Hepatocyte (in vitro differentiated cells): ENCODE measurements at regions not wholly inside any gene's neighbourhood (a gene's known extent, or its start where the extent isn't known, plus 50 kb on each side); places are given as distances from the start of the nearest gene placed in this dataset.

Experiments used
- DNase-seq: peaks from one replicate; pipeline ENCODE4 v3.0.0-alpha.2; 2016; ENCODE audit warnings: low spot score
- H2AFZ ChIP-seq: fragments of 200-600 bp; sonication (generic); 2 replicates; pipeline ENCODE4 v1.6.0; 2016; ENCODE audit warnings: antibody characterized with exemption, mild to moderate bottlenecking
- H3K27ac ChIP-seq: fragments of 200-600 bp; sonication (generic); 2 replicates; pipeline ENCODE4 v1.5.1; 2016; ENCODE audit warnings: mild to moderate bottlenecking
- H3K27me3 ChIP-seq: fragments of 200-600 bp; sonication (generic); 2 replicates; pipeline ENCODE4 v1.6.1; 2016
- H3K36me3 ChIP-seq: fragments of 200-600 bp; sonication (generic); replicated peaks from 2 replicates; pipeline ENCODE4 v1.5.1; 2016; ENCODE audit warnings: low read depth; ENCODE audit not compliant: insufficient read depth
- H3K4me1 ChIP-seq: fragments of 200-600 bp; sonication (generic); 2 replicates; pipeline ENCODE4 v1.5.1; 2016; ENCODE audit warnings: mild to moderate bottlenecking, moderate library complexity; ENCODE audit not compliant: insufficient read depth
- H3K4me2 ChIP-seq: fragments of 200-600 bp; sonication (generic); 2 replicates; pipeline ENCODE4 v1.6.0; 2016
- H3K4me3 ChIP-seq: fragments of 200-600 bp; sonication (generic); 2 replicates; pipeline ENCODE4 v1.5.1; 2016; ENCODE audit warnings: mild to moderate bottlenecking
- H3K79me2 ChIP-seq: fragments of 200-600 bp; sonication (generic); 2 replicates; pipeline ENCODE4 v1.6.0; 2017; ENCODE audit warnings: mild to moderate bottlenecking
- H3K9me2 ChIP-seq: fragments of 200-600 bp; sonication (generic); replicated peaks from 2 replicates; pipeline ENCODE4 v1.6.0; 2017; ENCODE audit warnings: mild to moderate bottlenecking; ENCODE audit not compliant: insufficient read depth
- H3K9me3 ChIP-seq: fragments of 200-600 bp; sonication (generic); 2 replicates; pipeline ENCODE4 v1.5.1; 2016; ENCODE audit warnings: low read depth, mild to moderate bottlenecking
- H4K20me1 ChIP-seq: fragments of 200-600 bp; sonication (generic); 2 replicates; pipeline ENCODE4 v1.6.0; 2016; ENCODE audit warnings: mild to moderate bottlenecking; ENCODE audit not compliant: insufficient read depth, poor library complexity, severe bottlenecking
- EZH2 ChIP-seq: fragments of 200-600 bp; sonication (generic); IDR thresholded peaks from 2 replicates; pipeline ENCODE4 v1.6.1; 2016; ENCODE audit warnings: antibody characterized with exemption, mild to moderate bottlenecking, borderline replicate concordance
- EZH2phosphoT487 ChIP-seq: fragments of 200-600 bp; sonication (generic); IDR thresholded peaks from one replicate; pipeline ENCODE4 v1.6.1; 2018; ENCODE audit warnings: antibody characterized with exemption, mild to moderate bottlenecking, low read depth, moderate library complexity; ENCODE audit not compliant: unreplicated experiment, severe bottlenecking
- WGBS: methylation state at CpG from one replicate; pipeline ENCODE4 v1.1.6; 2016; ENCODE audit warnings: low lambda C conversion rate; ENCODE audit errors: missing lambda C conversion rate; 5-methylcytosine and 5-hydroxymethylcytosine counted together
- TF ChIP-seq, protein P1 (sequence below): fragments of 200-600 bp; sonication (generic); IDR thresholded peaks from 2 replicates; pipeline ENCODE4 v1.5.1; 2016; ENCODE audit warnings: antibody characterized with exemption, mild to moderate bottlenecking; ENCODE audit not compliant: poor library complexity

DNA sequence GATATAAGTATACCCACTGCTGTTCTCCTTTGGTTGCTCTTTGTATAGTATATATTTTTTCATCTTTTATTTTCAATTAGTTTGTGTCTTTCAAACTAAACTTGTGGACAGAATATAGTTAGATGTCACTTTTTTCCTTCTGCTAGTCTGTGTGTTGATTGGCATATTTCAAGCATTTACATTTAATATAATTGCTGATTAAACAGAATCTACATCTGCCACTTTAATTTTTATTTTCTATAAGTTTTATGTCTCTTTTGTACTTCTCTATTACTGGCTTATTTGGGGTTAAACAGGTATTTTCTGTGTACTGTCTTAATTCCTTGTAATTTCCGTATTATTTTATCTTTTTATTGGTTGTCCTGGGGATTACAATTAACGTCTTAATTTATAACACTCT lies 74.4 kb upstream of the CHODL start:
- 97% methylated on average over 2 of the region's 2 CpGs for WGBS

DNA sequence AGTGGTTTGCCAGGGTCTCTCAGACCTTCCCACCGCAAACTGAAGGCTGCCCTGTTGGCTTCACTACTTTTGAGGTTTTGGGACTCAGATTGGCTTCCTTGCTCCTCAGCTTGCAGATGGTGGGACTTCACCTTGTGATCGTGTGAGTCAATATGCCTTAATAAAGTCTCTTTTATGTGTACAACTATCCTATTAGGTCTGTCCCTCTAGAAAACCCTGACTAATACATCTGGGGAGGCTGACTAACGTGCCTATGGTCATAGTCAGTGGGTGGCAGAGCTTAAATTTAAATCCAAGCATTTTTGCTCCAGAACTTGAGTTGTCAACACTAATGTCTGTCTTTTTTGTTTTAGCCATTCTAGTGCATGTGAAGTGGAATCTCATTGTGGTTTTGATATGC lies 76.5 kb upstream of the CHODL start:
- Histone ChIP-seq H3K27me3 (no peaks in the 10 kb centered on the region), H3K9me2 (no peaks in the 10 kb centered on the region), H3K4me3 (no peak overlapping the region), H3K27ac (no peak overlapping the region), H2AFZ (no peak overlapping the region), H3K36me3 (no peaks in the 10 kb centered on the region), H3K4me2 (no peak overlapping the region), H3K4me1 (no peaks in the 10 kb centered on the region), H3K79me2 (no peaks in the 10 kb centered on the region), H4K20me1 (no peaks in the 10 kb centered on the region), H3K9me3 (no peaks in the 10 kb centered on the region)
- DNase-seq, result no peak
- WGBS, result 82% methylated on average over 3 of the region's 3 CpGs
- TF ChIP-seq, protein P1, sequence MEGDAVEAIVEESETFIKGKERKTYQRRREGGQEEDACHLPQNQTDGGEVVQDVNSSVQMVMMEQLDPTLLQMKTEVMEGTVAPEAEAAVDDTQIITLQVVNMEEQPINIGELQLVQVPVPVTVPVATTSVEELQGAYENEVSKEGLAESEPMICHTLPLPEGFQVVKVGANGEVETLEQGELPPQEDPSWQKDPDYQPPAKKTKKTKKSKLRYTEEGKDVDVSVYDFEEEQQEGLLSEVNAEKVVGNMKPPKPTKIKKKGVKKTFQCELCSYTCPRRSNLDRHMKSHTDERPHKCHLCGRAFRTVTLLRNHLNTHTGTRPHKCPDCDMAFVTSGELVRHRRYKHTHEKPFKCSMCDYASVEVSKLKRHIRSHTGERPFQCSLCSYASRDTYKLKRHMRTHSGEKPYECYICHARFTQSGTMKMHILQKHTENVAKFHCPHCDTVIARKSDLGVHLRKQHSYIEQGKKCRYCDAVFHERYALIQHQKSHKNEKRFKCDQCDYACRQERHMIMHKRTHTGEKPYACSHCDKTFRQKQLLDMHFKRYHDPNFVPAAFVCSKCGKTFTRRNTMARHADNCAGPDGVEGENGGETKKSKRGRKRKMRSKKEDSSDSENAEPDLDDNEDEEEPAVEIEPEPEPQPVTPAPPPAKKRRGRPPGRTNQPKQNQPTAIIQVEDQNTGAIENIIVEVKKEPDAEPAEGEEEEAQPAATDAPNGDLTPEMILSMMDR, result no peak
- no peak for TF ChIP-seq EZH2

More for the DNA sequence above, 74.4 kb upstream of the CHODL start:
- H3K9me2 ChIP-seq, result no peaks in the 10 kb centered on the region
- no peaks in the 10 kb centered on the region for H3K4me1 ChIP-seq
- H3K4me2 ChIP-seq, result no peak overlapping the region
- no peaks in the 10 kb centered on the region for H4K20me1 ChIP-seq
- no peaks in the 10 kb centered on the region for H3K36me3 ChIP-seq
- H3K9me3 ChIP-seq, result no peaks in the 10 kb centered on the region
- TF ChIP-seq, protein P1, result no peak
- TF ChIP-seq EZH2phosphoT487, result no peak
- no peak for TF ChIP-seq EZH2
- no peak overlapping the region for H3K27ac ChIP-seq
- DNase-seq, result no peak
- no peak overlapping the region for H3K4me3 ChIP-seq
- no peaks in the 10 kb centered on the region for H3K27me3 ChIP-seq
- no peaks in the 10 kb centered on the region for H3K79me2 ChIP-seq
- H2AFZ ChIP-seq, result no peak overlapping the region

DNA sequence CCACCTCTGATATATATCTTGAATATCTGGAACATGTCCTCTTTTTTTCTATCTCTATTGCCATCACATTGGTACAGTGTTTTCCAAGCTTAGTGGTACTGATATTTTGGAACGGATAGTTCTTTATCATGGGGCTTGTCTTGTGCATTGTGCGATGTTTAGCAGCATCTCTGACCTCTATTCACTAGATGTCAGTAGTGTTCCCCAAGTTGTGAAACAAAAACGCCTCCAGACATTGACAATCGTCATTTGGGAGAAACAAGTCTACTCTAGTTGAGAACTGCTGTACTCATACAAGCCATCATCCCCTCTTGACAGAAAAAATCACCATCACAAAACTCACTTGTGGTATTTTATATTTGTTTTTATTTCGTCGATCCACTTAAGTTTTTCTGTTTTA lies 79.7 kb upstream of the CHODL start:
- WGBS, result 68% methylated on average over 6 of the region's 6 CpGs
- Histone ChIP-seq H3K27me3 (no peaks in the 10 kb centered on the region), H4K20me1 (no peaks in the 10 kb centered on the region), H3K36me3 (no peaks in the 10 kb centered on the region), H3K4me1 (no peaks in the 10 kb centered on the region), H3K27ac (no peak overlapping the region), H3K9me2 (no peaks in the 10 kb centered on the region), H3K4me2 (no peak overlapping the region), H3K9me3 (no peaks in the 10 kb centered on the region), H3K79me2 (no peaks in the 10 kb centered on the region), H3K4me3 (no peak overlapping the region), H2AFZ (no peak overlapping the region)
- DNase-seq, result no peak
- no peak for TF ChIP-seq EZH2phosphoT487
- TF ChIP-seq EZH2, result no peak
- TF ChIP-seq, protein P1, result no peak

DNA sequence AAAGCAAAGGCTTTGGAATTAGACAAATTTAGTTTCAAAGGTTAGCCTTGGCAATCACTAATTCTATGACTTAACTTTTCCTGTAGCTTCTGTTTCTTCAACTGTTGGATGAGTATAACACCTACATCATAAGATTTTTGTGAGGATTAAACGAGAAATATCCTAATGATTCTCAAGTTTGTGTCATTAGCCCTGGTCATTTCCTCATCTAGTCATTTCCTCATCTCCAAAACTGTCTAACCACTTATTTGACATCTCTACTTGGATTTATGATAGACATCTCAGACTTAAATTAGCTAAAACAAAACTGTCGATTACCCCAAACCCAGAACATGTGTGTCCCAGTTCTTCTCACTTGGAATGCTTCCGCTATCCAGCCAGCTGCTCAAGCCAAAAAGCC lies 80.2 kb upstream of the CHODL start:
- Histone ChIP-seq H3K9me3 (no peaks in the 10 kb centered on the region), H3K27ac (no peak overlapping the region), H3K27me3 (no peaks in the 10 kb centered on the region), H3K9me2 (no peaks in the 10 kb centered on the region), H3K79me2 (no peaks in the 10 kb centered on the region), H3K4me2 (no peak overlapping the region), H3K36me3 (no peaks in the 10 kb centered on the region), H2AFZ (no peak overlapping the region), H3K4me3 (no peak overlapping the region), H4K20me1 (no peaks in the 10 kb centered on the region), H3K4me1 (no peaks in the 10 kb centered on the region)
- 87% methylated on average over 3 of the region's 3 CpGs for WGBS
- no peak for DNase-seq
- no peak for TF ChIP-seq EZH2phosphoT487
- TF ChIP-seq, protein P1, result no peak
- TF ChIP-seq EZH2, result no peak
